HG02642 (cell line): ENCODE measurements at regions not wholly inside any gene's neighbourhood (a gene's known extent, or its start where the extent isn't known, plus 50 kb on each side); places are given as distances from the start of the nearest gene placed in this dataset.

Experiments used
- ATAC-seq: cut with Tn5 transposase; IDR thresholded peaks from one replicate; pipeline ENCODE4 v1.9.1; 2021; ENCODE audit warnings: mild to moderate bottlenecking; ENCODE audit not compliant: unreplicated experiment, poor library complexity

DNA sequence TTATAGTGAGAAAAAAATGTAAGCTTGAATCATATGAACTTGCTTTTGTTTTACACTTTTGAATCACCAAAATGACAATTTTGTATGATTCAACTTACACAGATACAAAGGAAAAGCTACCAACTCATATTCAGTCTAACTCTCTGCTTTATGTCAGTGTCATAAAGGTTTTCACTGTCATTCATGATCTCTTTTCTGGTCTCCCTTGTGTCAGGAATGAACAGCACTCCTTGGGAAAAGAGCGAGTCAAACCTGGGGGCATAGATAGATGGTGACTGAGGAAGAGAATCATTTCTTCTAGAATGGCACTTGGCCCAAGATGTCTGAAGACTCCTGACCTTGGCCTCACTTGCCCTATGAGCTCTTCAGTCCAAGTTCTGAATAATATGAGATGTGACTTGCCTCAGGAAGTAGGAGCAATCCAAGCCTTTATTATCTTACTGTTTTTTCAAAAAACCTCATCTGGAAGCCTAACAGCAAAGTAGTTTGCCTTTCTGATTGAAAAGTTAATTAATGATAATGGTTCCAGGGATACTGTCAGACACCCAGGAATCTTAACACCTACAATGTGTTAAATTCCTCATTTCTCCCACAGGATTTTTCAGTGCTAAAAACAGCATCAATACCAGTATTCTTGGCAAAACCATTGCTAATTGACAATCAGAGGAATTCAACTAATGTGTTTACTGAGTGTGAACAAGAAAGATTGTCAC is 270.0 kb upstream of the HSF2 start:
- ATAC-seq: no peak

DNA sequence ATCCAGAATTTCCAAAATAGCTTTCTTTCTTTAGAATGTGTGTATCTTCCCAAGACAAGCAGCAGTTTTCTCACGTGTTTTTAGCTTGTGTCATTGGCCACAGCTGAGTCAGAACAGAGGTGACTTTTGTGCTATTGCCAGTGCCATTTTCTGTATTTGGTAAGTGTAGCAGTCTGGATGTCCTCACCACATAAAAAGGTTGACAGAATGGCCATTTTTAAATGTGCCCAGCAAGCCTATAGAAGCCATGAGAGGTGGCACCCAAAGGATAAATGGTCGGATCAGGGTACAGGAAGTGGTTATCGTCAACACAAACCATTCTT is 269.5 kb upstream of the HSF2 start:
- no peak for ATAC-seq

DNA sequence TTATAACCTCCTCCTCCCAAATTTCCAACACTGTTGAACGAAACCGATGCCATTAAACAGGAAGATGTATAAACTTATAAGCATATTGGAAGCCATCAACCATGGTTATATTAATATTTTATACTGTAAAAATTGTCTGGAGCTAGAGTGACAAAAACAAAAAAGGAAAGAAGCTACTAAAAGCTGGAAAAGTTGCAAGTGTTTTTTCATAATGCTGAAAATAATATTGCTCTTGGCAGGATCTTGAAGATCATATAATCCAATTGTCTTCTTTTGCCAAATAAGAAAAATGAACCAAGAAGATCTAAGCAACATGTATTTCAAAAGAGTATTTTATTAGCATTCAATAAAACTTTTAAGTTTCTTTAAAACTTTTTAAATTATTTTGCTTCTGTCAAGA is 268.9 kb upstream of the HSF2 start:
- no peak for ATAC-seq

DNA sequence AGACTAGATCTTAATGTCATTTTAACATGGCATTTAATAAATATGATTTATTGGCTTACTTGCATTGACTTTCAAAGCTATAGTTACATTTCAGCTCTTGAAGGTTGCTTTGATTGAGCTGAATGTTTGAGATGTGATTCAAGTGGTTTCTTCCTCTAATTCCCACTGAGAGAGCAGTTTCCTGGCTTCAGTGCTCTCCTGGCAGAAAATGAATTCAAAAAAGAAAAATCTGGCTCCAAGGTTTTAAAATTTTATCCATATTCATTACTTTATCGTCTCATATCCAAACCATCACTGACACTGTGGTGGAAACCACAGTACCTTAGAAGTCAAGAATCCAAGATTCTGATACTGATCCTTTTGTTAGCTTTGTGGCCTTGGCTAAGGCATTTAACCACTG is 263.1 kb upstream of the HSF2 start:
- no peak for ATAC-seq

DNA sequence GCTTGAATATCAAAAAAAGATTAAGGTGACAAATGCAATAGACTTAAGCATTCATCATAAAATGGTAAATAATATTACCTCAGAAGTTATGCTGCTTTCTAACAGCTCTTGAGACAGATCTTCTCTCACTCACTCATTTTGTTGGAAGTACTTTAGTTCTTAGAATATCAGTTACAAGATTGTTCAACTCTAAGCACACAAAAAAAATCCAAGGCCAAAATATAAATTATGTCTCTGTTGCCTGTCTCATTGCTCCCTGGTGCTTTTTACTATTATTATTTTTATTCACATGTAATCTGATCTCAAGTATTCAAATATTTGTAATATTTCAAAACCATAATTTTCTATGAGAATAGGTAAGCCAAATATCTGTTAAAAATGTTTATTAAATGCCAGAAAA is 259.4 kb upstream of the HSF2 start:
- ATAC-seq: no peak

DNA sequence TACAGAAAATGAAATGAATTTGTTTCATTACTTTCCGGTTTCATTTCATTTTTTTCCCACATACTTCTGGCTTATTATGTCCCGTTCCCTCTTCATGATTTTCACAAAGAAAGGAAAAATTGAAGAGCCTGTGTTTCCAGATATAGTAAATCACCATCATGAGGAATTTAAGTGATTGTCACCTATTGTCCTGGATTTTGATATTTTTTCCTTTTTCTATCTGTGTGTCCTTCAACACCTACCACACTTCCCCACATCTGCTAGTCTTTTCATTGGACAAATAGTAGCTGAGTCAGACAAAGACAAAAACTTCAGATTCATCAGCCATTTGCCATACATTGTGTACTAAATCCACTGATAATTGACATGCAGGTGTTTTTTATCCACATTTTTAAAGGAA is 258.2 kb upstream of the HSF2 start:
- ATAC-seq: no peak

DNA sequence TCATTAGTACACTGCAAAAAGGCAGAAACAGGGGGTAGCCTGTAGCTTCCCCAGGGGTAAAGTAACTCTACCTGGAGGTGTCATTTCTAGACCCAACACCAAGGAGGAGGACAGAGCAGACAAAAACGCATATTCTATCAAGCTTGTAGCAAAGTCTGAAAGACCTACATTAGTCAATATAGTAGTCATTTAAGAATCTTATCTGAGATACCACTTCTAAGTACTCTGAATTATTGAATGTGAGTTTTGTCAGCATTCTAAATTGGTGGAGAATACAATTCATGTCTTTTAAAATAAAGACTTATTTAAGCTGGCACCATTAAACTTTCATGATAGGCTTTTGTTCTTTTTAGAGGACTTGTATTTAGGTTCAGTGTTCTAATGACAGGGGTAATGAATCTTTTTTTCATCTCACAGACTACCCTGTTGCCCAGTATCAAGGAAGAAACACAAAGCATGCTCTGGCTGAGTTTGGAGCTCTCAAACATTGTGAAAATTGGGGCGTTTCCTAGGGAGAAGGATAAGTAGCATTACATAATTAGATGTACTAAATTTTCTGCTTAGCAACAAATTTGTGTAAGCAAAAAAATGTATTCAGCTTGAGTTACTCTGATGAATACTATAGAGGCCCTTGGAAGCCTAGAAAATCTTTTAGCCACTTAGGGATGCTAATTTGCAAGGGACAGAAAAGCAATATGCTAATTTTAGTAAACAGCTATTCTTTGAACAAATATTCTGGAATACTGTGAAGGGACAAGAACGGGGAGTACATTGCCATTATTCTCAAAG is 255.4 kb upstream of the HSF2 start:
- no peak for ATAC-seq

DNA sequence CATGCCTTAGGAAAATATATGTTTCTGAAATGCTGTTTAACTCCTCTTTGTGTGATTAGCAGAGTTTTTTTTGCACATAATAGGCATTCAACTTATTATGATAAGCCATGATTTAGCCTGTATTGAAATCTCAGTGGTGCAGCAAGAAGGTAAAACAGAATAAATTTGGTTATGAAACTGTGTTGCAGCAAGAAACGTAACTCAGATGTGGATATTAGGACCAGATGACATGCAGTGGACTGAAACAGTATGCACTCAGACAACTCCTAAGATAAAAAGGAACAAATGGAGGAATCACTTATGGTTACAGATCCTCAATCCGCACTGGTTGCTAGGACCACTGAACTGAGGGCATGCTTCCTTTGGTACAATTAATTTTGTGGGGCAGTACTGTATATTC is 254.2 kb upstream of the HSF2 start:
- ATAC-seq: no peak

DNA sequence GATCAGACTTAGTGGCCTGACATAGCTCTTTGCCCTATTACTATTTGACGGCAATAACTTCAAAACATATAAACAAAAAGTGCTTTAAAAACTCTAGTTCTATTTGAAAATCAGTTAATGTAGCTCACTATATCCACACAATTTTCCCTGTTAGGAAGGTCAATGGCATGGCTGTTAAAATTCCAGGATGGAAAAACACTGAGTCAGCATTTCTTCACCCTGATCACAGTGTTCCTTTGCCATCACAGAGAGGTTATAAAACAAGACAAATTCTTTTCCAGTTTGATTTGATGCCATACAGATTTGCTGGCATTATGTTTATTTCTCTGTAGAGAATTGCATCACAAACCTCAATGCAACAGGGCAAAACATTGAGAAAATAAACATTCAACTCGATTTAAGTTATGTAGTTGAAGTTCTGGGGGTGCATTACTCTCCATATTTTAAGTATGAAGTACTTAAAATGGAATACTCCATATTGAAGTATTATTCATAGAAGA is 253.7 kb upstream of the HSF2 start:
- ATAC-seq: no peak

DNA sequence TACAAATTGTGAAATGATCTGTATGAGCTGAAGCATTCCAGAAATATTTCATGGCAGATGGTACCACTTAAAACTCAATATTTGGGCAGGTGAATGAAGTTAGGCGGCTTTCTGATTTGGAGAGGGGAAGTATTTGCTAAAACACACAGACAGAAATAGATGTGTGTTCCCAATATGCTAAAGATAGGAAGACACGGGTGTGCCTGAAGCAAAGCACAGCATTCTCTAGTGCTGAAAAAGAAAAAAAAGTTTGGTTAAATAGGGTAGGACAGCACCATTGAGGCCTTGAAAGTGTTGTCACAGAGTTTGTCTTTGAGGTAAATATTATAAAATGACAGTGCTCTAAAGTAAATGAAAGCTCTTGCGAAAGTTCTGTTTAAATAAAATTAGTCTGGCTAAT is 252.2 kb upstream of the HSF2 start:
- no peak for ATAC-seq

DNA sequence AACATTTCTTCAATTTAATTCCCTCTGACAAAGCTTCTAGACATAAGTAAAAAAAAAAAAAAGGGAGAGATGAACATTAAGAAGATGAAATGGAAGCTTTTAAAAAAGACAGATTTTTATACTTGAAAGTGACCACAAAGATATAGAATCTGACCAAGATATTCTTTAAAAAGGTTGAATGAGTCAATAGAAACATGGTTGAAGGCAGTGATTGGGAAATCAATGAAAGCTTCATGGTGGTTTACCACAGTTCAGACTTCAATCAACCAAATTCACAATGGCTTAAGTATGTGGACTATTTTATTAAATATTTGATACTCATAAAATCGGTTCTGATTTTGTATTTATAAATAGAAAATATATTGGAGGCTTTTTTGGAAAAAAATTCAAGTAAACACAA is 248.4 kb upstream of the HSF2 start:
- ATAC-seq: no peak

DNA sequence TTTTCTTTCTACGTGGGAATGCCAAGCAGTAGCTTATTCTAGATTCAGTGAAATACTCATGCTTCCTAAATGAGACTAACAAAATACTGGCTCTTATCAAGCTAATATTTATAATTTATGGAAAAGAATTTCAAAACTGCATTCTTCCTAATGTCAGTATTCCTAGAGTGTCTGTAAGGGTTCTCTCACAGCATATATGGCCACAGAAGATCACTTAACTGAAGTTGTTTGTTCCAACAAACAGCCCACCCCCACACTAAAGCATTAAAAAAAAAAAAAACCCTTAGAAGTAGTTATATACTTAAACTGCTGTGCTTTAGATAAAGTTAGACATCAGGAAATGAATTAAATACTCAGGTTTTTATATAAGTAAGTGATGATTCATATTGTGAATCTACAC is 247.7 kb upstream of the HSF2 start:
- no peak for ATAC-seq

DNA sequence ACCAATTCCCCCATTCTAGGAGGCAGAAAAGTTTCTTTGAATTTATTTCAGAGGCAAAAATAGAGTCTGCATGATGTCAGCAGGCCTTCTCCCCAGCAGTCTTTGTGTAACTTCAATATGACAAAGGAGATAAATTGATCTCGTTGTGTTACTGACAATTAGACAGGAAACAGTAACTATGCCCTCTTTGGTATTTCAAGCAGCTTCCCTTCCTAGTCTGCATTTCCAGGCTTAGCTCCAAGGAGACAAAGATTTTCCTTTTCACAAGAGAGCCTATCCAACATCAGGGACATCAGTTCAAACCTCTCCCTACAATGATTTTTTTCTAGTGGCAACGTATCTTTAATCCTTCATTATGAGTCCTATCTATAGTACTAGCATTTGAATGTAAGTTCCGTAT is 245.9 kb upstream of the HSF2 start:
- no peak for ATAC-seq

DNA sequence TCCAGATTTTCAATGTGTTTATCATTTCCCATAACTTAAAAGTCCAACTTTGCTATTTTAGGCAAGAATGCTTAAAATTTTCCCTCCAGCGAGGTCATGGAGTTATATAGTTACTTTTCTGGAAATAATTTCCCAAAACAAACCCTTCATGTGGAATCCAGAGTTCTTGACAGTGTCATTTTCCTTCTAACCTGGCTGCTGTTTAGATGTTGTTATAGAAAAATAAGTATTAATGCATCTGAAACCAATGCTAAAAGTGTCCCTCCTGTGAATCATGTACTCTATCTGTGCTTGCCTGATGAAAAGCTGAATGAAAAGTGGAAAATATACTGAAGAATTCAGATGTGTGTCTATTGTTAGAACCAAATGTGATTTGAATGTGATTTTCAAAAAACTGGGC is 245.3 kb upstream of the HSF2 start:
- no peak for ATAC-seq

DNA sequence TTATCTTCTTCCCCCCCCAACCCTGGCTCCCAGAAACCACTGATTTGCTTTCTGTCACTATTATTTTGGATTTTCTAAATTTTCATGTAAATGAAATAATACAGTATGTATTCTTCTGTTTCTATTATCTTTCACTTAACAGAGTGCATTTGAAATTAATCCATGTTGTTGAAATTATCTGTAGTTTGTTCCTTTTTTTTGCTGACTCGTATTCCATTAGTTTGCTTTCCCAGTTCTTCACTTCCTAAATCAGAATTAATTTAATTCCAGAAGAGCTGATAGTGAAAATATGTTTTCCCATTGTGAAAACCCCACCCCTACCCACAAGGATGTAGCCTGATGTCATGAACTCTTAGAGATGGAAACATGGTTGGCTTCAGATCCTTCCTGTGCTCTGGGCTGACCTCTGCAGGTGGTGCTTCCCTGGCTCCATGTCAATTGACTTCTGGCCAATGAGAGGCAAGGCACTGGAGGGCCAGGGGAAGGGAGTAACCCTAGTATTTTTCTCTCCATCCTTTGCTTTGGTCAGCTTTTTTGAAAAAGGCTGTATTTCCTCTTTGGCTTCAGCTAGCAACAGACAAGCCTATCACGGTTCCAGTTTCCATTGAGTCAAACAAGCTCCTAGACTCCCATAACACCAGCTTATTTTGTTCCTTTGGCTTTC is 244.4 kb upstream of the HSF2 start:
- ATAC-seq: no peak

DNA sequence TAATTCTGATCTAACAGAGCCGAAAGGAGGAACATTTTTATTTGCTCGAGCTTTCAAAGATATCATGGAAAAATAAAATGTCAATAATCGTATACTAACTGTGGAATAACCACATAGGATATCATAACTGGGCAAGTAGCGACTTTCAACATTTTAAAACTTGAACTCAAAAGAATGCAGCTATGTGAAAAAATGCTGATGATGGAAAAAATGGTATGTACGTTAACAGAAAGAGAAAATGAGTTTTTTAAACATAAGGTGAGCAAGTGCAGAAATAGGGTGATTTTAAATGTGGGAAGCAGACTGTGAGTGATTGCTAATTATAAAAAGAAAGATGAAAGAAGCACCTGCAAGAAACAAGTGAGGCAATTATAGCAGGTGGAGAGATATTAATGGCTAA is 238.3 kb upstream of the HSF2 start:
- ATAC-seq: no peak

DNA sequence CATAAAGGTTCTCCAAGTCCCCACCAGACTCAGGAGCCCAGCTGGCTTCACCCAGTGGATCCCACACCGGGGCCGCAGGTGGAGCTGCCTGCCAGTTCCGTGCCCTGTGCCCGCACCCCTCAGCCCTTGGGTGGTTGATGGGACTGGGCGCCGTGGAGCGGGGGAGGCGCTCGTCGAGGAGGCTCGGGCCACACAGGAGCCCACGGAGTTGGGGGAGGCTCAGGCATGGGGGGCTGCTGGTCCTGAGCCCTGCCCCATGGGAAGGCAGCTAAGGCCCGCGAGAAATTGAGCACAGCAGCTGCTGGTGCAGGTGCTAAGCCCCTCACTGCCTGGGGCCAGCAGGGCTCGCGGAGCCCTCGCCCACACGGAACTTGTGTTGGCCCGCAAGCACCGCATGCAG is 234.4 kb upstream of the HSF2 start:
- no peak for ATAC-seq

DNA sequence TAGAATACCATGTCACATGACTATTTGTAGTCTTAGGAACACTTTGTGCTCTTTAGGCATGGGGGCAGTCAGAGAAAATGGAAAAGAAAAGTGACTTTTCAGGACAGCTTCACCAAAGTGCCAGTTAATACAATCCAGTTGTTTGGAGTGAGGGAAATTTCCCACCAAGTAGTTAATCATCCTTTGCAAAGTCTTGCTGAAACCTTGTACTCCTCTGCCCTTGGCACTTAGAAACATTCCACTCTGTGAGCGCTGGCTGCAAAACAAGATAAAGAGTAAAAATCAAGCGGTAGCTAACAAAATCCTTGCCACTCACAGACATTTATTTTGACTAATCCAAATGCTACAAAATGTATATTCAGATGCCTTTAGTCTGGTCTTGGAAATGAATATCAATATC is 229.2 kb upstream of the HSF2 start:
- ATAC-seq: no peak

DNA sequence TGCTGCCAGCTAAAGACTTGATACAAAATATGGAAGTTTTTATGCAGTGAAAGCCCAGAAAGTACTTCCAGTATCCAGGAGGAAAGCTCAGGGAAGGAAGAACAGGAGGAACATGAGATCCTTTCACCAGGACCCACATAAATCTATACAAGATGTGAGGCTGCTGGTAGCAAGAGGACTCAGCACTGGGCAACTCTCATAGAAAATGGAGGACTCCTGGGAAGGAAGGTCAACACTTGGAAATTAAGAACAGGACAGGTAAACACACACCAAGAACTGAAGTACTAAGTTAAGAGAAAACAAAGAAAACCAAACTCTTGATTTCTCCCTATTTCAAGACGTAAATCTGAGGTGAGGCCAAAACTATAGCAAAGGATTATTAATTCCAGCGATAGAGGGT is 220.5 kb upstream of the HSF2 start:
- no peak for ATAC-seq

DNA sequence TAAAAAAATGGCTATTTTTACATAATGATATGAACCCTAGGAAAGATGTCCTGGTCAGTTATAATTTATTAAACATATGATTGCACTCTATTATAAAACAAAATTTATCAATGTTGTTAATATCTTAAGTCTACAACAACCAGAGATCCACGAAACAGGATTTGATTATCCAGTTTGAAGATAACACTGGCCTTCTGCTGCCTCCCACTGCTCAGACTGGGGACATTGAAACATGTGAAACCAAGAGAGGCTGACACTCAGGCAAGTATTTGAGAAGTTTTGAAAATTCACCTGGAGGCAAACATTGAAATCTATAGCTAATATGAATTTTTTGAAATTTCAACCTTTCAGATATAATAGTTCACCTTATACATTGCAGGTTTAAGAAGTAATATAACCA is 219.3 kb upstream of the HSF2 start:
- ATAC-seq: no peak

DNA sequence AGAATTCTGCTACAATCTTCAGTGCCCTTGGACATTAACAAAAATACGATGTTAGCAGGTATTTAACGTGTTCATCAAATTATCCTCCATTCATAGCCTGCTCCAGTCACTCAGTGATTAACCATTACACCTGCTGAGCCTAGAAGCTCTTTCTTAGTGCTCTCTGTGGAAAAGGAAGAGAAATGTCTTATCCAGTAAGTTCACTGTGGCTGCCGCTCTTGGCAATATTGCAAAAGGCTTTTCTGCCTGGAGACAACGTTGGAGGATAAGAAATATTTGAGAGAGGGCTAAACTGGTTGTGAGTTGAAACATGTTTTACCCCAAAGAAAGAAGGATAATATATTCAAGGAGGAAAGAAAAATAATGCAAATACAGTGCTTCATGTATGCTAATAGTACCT is 217.4 kb upstream of the HSF2 start:
- ATAC-seq: no peak

DNA sequence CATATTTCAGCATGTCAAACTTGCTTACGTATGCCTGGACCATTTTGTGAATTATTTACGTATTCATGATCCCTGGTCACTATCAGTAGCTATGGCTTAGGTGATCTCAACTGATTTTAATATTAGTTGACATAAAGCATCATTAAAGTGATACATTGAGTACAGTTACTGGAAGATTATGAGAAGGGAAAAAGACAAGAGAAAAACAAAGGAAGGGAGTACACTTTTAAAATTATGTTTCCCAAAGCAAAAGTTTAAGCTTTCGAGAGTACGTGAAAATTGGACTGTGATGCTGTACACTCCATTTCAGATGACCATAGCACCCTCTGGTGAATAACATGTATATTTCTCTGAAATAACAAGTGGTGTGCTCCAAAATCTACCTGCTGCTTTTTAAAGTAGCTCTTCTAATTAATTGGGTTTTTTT is 215.0 kb upstream of the HSF2 start:
- ATAC-seq: no peak
